ENCODE measurements at regions not wholly inside any gene's neighbourhood (a gene's known extent, or its start where the extent isn't known, plus 50 kb on each side); places are given as distances from the start of the nearest gene placed in this dataset.

GRCh38 chr2:8409461-8410260, 272.2 kb upstream of the ID2 start:
- Histone ChIP-seq H4K20me1 (ENCODE audit: insufficient read depth, low read length) (no peaks in the 10 kb centered on the region), H3K4me3 (replicated peaks in 1 of 3; ENCODE audit: low read depth in 2 of 3, low read length in 3 of 3) (no peak overlapping the region), H3K27ac (ENCODE audit: low read depth in 1 of 2, low read length in 2 of 2) (peak overlapping the region in 1 of 2 donors; percentile 67), H3K9me3 (replicated peaks in 1 of 2; ENCODE audit: control insufficient read depth in 1 of 2, insufficient read depth in 1 of 2, low read length in 2 of 2) (no peaks in the 10 kb centered on the region), H3K9ac (ENCODE audit: insufficient read depth, low read length, poor library complexity, severe bottlenecking) (no peak overlapping the region), H3K4me2 (replicated peaks; ENCODE audit: extremely low read depth, low read length, poor library complexity, severe bottlenecking) (no peak overlapping the region), H3K79me2 (ENCODE audit: insufficient read depth, low read length) (no peaks in the 10 kb centered on the region), H3K27me3 (ENCODE audit: control insufficient read depth in 2 of 2, insufficient read depth in 2 of 2, low read length in 2 of 2) (no peaks in the 10 kb centered on the region), H3K4me1 (ENCODE audit: control insufficient read depth in 1 of 2, insufficient read depth in 2 of 2, low read length in 2 of 2) (peaks cover 45 to 52% of the 10 kb centered on the region in 2 donors), H2AFZ (ENCODE audit: insufficient read depth, low read depth, low read length, poor library complexity, severe bottlenecking) (no peak overlapping the region), H3K36me3 (replicated peaks in 1 of 2; ENCODE audit: control insufficient read depth in 1 of 2, insufficient read depth in 2 of 2, low read length in 2 of 2) (no peaks in the 10 kb centered on the region)
- peak in 2 of 3 donors; percentile 24 to 46 for DNase-seq
- peaks cover 0 to 2% (median 0%) of the 10 kb centered on the region in 7 donors for H3K9me3 Mint-ChIP-seq
- WGBS (ENCODE audit: insufficient coverage) = 100% methylated on average over 1 of the region's 5 CpGs
- H3K36me3 Mint-ChIP-seq = no peaks in the 10 kb centered on the region
- intact Hi-C loops (cut with micrococcal nuclease) = loop anchor here (10.0 kb wide), 3 partner anchors 65 to 275 kb away; partner anchors contain the start of gene ID2 (in 1 of the 2)
- no peak for TF ChIP-seq CTCF (IDR thresholded peaks at IDR 0.05)
- no peak overlapping the region for H3K4me3 Mint-ChIP-seq
- H3K4me1 Mint-ChIP-seq = peaks cover 46% of the 10 kb centered on the region
- H3K27me3 Mint-ChIP-seq (ENCODE audit: low read depth in 3 of 3) = peaks cover 0 to 4% (median 2%) of the 10 kb centered on the region in 3 donors
- H3K27ac Mint-ChIP-seq = peak overlapping the region in 3 of 7 donors; percentile 38 to 74 (median 41)

GRCh38 chr2:8412082-8412481, 269.8 kb upstream of the ID2 start:
- 92% methylated on average over 4 of the region's 9 CpGs for WGBS (ENCODE audit: insufficient coverage)
- intact Hi-C loops (cut with micrococcal nuclease) = loop anchor here (10.0 kb wide), 3 partner anchors 63 to 273 kb away; partner anchors contain the start of gene ID2 (in 1 of the 2)
- Histone ChIP-seq H3K4me3 (replicated peaks in 1 of 3; ENCODE audit: low read depth in 2 of 3, low read length in 3 of 3) (no peak overlapping the region), H2AFZ (ENCODE audit: insufficient read depth, low read depth, low read length, poor library complexity, severe bottlenecking) (no peak overlapping the region), H3K9me3 (replicated peaks in 1 of 2; ENCODE audit: control insufficient read depth in 1 of 2, insufficient read depth in 1 of 2, low read length in 2 of 2) (no peaks in the 10 kb centered on the region), H3K79me2 (ENCODE audit: insufficient read depth, low read length) (no peaks in the 10 kb centered on the region), H3K36me3 (replicated peaks in 1 of 2; ENCODE audit: control insufficient read depth in 1 of 2, insufficient read depth in 2 of 2, low read length in 2 of 2) (no peaks in the 10 kb centered on the region), H4K20me1 (ENCODE audit: insufficient read depth, low read length) (no peaks in the 10 kb centered on the region), H3K9ac (ENCODE audit: insufficient read depth, low read length, poor library complexity, severe bottlenecking) (no peak overlapping the region), H3K4me2 (replicated peaks; ENCODE audit: extremely low read depth, low read length, poor library complexity, severe bottlenecking) (no peak overlapping the region), H3K4me1 (ENCODE audit: control insufficient read depth in 1 of 2, insufficient read depth in 2 of 2, low read length in 2 of 2) (peaks cover 62 to 73% of the 10 kb centered on the region in 2 donors), H3K27ac (ENCODE audit: low read depth in 1 of 2, low read length in 2 of 2) (no peak overlapping the region), H3K27me3 (ENCODE audit: control insufficient read depth in 2 of 2, insufficient read depth in 2 of 2, low read length in 2 of 2) (no peaks in the 10 kb centered on the region)
- H3K4me3 Mint-ChIP-seq = no peak overlapping the region
- peaks cover 69% of the 10 kb centered on the region for H3K4me1 Mint-ChIP-seq
- TF ChIP-seq CTCF (IDR thresholded peaks at IDR 0.05) = no peak
- H3K27ac Mint-ChIP-seq = peak overlapping the region in 2 of 7 donors; percentile 23 to 40
- no peak for DNase-seq
- peaks cover 0 to 2% (median 2%) of the 10 kb centered on the region in 3 donors for H3K27me3 Mint-ChIP-seq (ENCODE audit: low read depth in 3 of 3)
- H3K9me3 Mint-ChIP-seq = peaks cover 0 to 2% (median 0%) of the 10 kb centered on the region in 7 donors
- H3K36me3 Mint-ChIP-seq = peaks cover 2 to 3% of the 10 kb centered on the region in 2 donors

All from CD14-positive monocyte (primary cell).